CD4-positive, alpha-beta T cell treated with Interleukin-12 subunit alpha and Interleukin-12 subunit beta, for 1 hour (primary cell): ENCODE measurements at regions not wholly inside any gene's neighbourhood (a gene's known extent, or its start where the extent isn't known, plus 50 kb on each side); places are given as distances from the start of the nearest gene placed in this dataset.
"Not testable (repeated sequence)": the region's sequence is repeated elsewhere in the genome, so short reads cannot be mapped to it uniquely, and the experiment has no call there.

Source experiments
- DNase-seq: peaks from one replicate; pipeline ENCODE4 v3.0.0-alpha.2; 2020

GRCh38 chr2:226115832-226116200, 683.8 kb downstream of the IRS1 start:
- DNase-seq, result no peak

GRCh38 chr2:226115102-226115831, 684.4 kb downstream of the IRS1 start:
- no peak for DNase-seq

GRCh38 chr2:226114436-226114835, 685.2 kb downstream of the IRS1 start:
- no peak for DNase-seq

- DNase-seq, result no peak
Observed at GRCh38 chr2:226098861-226099745, 699.6 kb downstream of the NYAP2 start.

- no peak for DNase-seq
Observed at GRCh38 chr2:226095058-226095457, 695.5 kb downstream of the NYAP2 start.

- DNase-seq, result no peak
Observed at GRCh38 chr2:226093364-226093763, 693.9 kb downstream of the NYAP2 start.

- DNase-seq, result no peak
Observed at GRCh38 chr2:226088366-226088674, 688.8 kb downstream of the NYAP2 start.

- no peak for DNase-seq
Observed at GRCh38 chr2:226087505-226088365, 688.2 kb downstream of the NYAP2 start.

- DNase-seq, result no peak
Observed at GRCh38 chr2:226087051-226087450, 687.5 kb downstream of the NYAP2 start.

GRCh38 chr2:226086190-226086589, 686.7 kb downstream of the NYAP2 start:
- no peak for DNase-seq

GRCh38 chr2:226085425-226085824, 685.9 kb downstream of the NYAP2 start:
- DNase-seq, result not testable (repeated sequence)

GRCh38 chr2:226080334-226080733, 680.8 kb downstream of the NYAP2 start:
- DNase-seq, result no peak

GRCh38 chr2:226079671-226080181, 680.2 kb downstream of the NYAP2 start:
- no peak for DNase-seq

- DNase-seq, result no peak
Observed at GRCh38 chr2:226079196-226079595, 679.7 kb downstream of the NYAP2 start.

- DNase-seq, result no peak
Observed at GRCh38 chr2:226078666-226079065, 679.2 kb downstream of the NYAP2 start.

GRCh38 chr2:226077841-226078240, 678.3 kb downstream of the NYAP2 start:
- DNase-seq, result no peak

- DNase-seq, result no peak
Observed at GRCh38 chr2:226077031-226077430, 677.5 kb downstream of the NYAP2 start.

- DNase-seq, result no peak
Observed at GRCh38 chr2:226076529-226076928, 677.0 kb downstream of the NYAP2 start.

- DNase-seq, result no peak
Observed at GRCh38 chr2:226074391-226074790, 674.9 kb downstream of the NYAP2 start.

GRCh38 chr2:226073496-226074160, 674.1 kb downstream of the NYAP2 start:
- DNase-seq, result no peak

GRCh38 chr2:226066873-226067272, 667.4 kb downstream of the NYAP2 start:
- no peak for DNase-seq

- DNase-seq, result no peak
Observed at GRCh38 chr2:226066391-226066790, 666.9 kb downstream of the NYAP2 start.
